ENCODE measurements at regions not wholly inside any gene's neighbourhood (a gene's known extent, or its start where the extent isn't known, plus 50 kb on each side); places are given as distances from the start of the nearest gene placed in this dataset.

DNA sequence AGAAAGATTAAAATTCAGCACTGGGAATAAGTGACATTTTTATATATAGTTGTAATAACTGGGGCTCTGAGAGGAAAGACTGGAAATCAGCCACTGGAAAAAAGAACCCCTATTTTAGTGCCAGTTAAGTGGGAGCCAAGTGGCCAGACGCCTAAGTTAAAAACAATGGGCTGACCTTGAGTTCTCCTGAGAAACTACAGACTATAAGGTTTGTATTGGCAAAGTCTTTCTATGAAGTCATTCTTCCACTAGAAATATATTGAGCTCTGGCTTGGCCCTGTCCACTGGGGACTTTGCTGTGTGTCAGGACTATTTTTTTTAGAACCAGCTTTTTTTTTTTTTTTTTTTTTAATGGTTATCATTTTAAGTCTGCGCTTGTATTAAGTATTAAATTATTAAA lies 210.6 kb upstream of the FZD8 start:
- Histone ChIP-seq H3K4me1 (no peaks in the 10 kb centered on the region), H3K36me3 (no peaks in the 10 kb centered on the region), H3K27ac (no peak overlapping the region), H3K9me3 (no peaks in the 10 kb centered on the region), H3K27me3 (no peaks in the 10 kb centered on the region), H3K4me3 (no peak overlapping the region)
- in situ Hi-C loops (cut with MboI; ENCODE audit: low sequenced_read_pairs in 4 of 4): no loop called here
- DNase-seq (no peak), ATAC-seq (no peak)
- intact Hi-C loops (cut with DNase I; ENCODE audit: low total_unique reads): no loop called here
- TF ChIP-seq POLR2A (IDR thresholded peaks at IDR 0.05): no peak
- TF ChIP-seq, protein P1, sequence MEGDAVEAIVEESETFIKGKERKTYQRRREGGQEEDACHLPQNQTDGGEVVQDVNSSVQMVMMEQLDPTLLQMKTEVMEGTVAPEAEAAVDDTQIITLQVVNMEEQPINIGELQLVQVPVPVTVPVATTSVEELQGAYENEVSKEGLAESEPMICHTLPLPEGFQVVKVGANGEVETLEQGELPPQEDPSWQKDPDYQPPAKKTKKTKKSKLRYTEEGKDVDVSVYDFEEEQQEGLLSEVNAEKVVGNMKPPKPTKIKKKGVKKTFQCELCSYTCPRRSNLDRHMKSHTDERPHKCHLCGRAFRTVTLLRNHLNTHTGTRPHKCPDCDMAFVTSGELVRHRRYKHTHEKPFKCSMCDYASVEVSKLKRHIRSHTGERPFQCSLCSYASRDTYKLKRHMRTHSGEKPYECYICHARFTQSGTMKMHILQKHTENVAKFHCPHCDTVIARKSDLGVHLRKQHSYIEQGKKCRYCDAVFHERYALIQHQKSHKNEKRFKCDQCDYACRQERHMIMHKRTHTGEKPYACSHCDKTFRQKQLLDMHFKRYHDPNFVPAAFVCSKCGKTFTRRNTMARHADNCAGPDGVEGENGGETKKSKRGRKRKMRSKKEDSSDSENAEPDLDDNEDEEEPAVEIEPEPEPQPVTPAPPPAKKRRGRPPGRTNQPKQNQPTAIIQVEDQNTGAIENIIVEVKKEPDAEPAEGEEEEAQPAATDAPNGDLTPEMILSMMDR (IDR thresholded peaks at IDR 0.05 in 4 of 5, conservative IDR thresholded peaks at IDR 0.05 in 1 of 5): no peak

DNA sequence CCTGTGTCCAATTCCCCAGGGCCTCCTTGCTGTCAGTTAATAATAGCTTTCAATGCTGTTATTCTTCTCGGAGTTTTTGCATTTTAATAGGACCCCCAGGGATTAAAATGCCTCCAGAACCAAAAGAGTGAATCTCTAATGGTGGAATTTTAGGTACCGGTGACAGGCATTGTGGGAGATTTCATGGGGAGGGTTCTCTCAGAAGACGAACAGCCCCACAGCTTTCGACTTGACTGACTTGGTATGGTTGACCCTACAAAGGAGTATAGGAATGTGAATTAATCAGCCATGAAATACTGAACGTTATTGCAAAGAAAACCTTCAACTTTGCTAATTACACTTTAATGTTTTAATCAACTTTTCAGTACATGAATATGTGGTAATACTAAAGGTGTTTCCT lies 206.3 kb upstream of the FZD8 start:
- Histone ChIP-seq H3K36me3 (no peaks in the 10 kb centered on the region), H3K9me3 (no peaks in the 10 kb centered on the region), H3K4me3 (no peak overlapping the region), H3K27ac (no peak overlapping the region), H3K4me1 (no peaks in the 10 kb centered on the region), H3K27me3 (no peaks in the 10 kb centered on the region)
- in situ Hi-C loops (cut with MboI; ENCODE audit: low sequenced_read_pairs in 4 of 4): no loop called here
- intact Hi-C loops (cut with DNase I; ENCODE audit: low total_unique reads): no loop called here
- ATAC-seq (no peak), DNase-seq (no peak)
- no peak for TF ChIP-seq POLR2A (IDR thresholded peaks at IDR 0.05)
- TF ChIP-seq, protein P1 (IDR thresholded peaks at IDR 0.05 in 4 of 5, conservative IDR thresholded peaks at IDR 0.05 in 1 of 5): no peak

DNA sequence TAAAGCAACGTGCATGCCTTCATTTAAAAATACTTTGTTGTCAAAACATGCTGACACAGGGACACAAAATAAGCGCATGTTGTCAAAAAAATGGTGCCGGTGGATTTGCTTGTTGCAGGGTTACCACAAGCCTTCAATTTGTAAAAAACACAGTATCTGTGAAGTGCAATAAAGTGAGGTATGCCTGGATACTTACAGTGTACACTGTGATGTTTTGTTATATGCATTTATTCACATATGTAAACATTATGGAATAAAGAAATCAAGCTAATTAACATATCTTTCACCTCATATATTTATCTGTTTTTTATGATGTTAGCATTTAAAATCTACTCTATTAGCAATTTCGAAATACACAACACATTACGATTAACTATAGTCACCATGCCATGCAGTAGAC lies 202.6 kb upstream of the FZD8 start:
- ATAC-seq (no peak), DNase-seq (no peak)
- TF ChIP-seq POLR2A (IDR thresholded peaks at IDR 0.05): no peak
- TF ChIP-seq, protein P1 (IDR thresholded peaks at IDR 0.05 in 4 of 5, conservative IDR thresholded peaks at IDR 0.05 in 1 of 5): no peak
- Histone ChIP-seq H3K4me1 (no peaks in the 10 kb centered on the region), H3K4me3 (no peak overlapping the region), H3K9me3 (no peaks in the 10 kb centered on the region), H3K36me3 (no peaks in the 10 kb centered on the region), H3K27me3 (no peaks in the 10 kb centered on the region), H3K27ac (no peak overlapping the region)
- in situ Hi-C loops (cut with MboI; ENCODE audit: low sequenced_read_pairs in 4 of 4): no loop called here
- intact Hi-C loops (cut with DNase I; ENCODE audit: low total_unique reads): no loop called here

DNA sequence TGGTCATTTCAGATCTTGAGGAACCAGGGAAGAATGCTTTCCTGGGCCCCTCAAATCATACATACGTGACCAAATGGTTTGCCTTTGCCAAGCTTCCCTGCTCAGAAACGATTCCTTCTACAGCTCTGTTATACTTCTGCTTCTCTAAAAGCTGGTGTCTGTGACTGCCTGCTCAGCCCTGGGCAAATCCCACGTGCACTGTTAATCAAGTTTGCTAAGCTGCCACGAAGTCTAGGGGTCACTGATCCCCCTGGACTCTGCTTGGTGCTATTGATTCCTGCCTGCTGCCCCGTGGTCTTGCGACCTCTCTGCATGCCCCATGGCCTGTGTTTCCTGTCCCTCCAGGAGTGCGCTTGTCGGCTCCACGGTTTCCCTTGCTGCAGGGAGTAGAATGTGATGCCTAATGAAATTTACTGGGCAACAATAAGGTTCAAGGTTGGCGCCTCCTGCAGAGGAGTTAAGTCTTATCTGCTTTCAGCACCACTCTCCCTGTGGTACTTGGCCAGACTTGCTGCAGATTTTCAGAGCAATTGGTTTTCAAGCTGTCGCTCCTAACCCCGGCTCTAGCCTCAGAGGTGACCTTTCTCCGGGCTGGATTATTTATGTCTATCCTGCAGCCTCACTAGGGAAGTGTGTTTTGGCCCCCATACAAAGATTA lies 201.6 kb upstream of the FZD8 start:
- H3K36me3 ChIP-seq: no peaks in the 10 kb centered on the region
- intact Hi-C loops (cut with DNase I; ENCODE audit: low total_unique reads): no loop called here
- in situ Hi-C loops (cut with MboI; ENCODE audit: low sequenced_read_pairs in 4 of 4): no loop called here

More for the DNA sequence above, 201.6 kb upstream of the FZD8 start:
- Histone ChIP-seq H3K27me3 (no peaks in the 10 kb centered on the region), H3K4me1 (no peaks in the 10 kb centered on the region), H3K4me3 (no peak overlapping the region), H3K27ac (no peak overlapping the region), H3K9me3 (no peaks in the 10 kb centered on the region)
- ATAC-seq (no peak), DNase-seq (no peak)
- TF ChIP-seq, protein P1 (IDR thresholded peaks at IDR 0.05 in 4 of 5, conservative IDR thresholded peaks at IDR 0.05 in 1 of 5): no peak
- TF ChIP-seq POLR2A (IDR thresholded peaks at IDR 0.05): no peak

All from gastrocnemius medialis (tissue), 4 donors.